Mucosa of rectum (tissue), 2 donors: ENCODE measurements at regions not wholly inside any gene's neighbourhood (a gene's known extent, or its start where the extent isn't known, plus 50 kb on each side); places are given as distances from the start of the nearest gene placed in this dataset.

Source experiments
- H3K27ac ChIP-seq, 2 donors: one replicate each; pipeline ENCODE4 v1.7.0; 2013; ENCODE audit warnings: inconsistent platforms in 2 of 2, low read depth in 2 of 2, low read length in 2 of 2
- H3K27me3 ChIP-seq, 2 donors: one replicate each; pipeline ENCODE4 v1.7.0; 2013; ENCODE audit warnings: low read length in 2 of 2; ENCODE audit not compliant: control insufficient read depth in 2 of 2, insufficient read depth in 2 of 2
- H3K36me3 ChIP-seq, 2 donors: one replicate each; pipeline ENCODE4 v1.7.0; 2013; ENCODE audit warnings: low read length in 2 of 2; ENCODE audit not compliant: control insufficient read depth in 2 of 2, insufficient read depth in 2 of 2
- H3K4me1 ChIP-seq, 2 donors: one replicate each; pipeline ENCODE4 v1.7.0; 2013; ENCODE audit warnings: low read length in 2 of 2, mild to moderate bottlenecking in 1 of 2; ENCODE audit not compliant: control insufficient read depth in 2 of 2, insufficient read depth in 2 of 2
- H3K4me3 ChIP-seq, 2 donors: one replicate each; pipeline ENCODE4 v1.7.0; 2013; ENCODE audit warnings: low read length in 2 of 2
- H3K9ac ChIP-seq, 2 donors: one replicate each; pipeline ENCODE4 v1.7.0; 2013; ENCODE audit warnings: low read length in 2 of 2, low read depth in 1 of 2, mild to moderate bottlenecking in 1 of 2
- H3K9me3 ChIP-seq, 2 donors: one replicate each; pipeline ENCODE4 v1.7.0; 2013; ENCODE audit warnings: low read length in 2 of 2; ENCODE audit not compliant: control insufficient read depth in 2 of 2
- donor health status: healthy.
- donor health status: Normal muscosa, but diverticular disease.

GRCh38 chr2:114063346-114063745, 173.5 kb downstream of the ACTR3 start:
- Histone ChIP-seq H3K4me1 (no peaks in the 10 kb centered on the region), H3K9me3 (no peaks in the 10 kb centered on the region), H3K36me3 (no peaks in the 10 kb centered on the region), H3K9ac (no peak overlapping the region), H3K27ac (no peak overlapping the region), H3K4me3 (no peak overlapping the region), H3K27me3 (no peaks in the 10 kb centered on the region)

- H3K27ac ChIP-seq = no peak overlapping the region
- H3K36me3 ChIP-seq = no peaks in the 10 kb centered on the region
- H3K4me1 ChIP-seq = no peaks in the 10 kb centered on the region
- H3K27me3 ChIP-seq = no peaks in the 10 kb centered on the region
- H3K4me3 ChIP-seq = no peak overlapping the region
- no peaks in the 10 kb centered on the region for H3K9me3 ChIP-seq
- no peak overlapping the region for H3K9ac ChIP-seq
These were observed 175.8 kb downstream of the ACTR3 start for GRCh38 chr2:114065731-114066130.

GRCh38 chr2:114066186-114066747, 176.4 kb downstream of the ACTR3 start:
- Histone ChIP-seq H3K4me3 (no peak overlapping the region), H3K9ac (no peak overlapping the region), H3K36me3 (no peaks in the 10 kb centered on the region), H3K9me3 (no peaks in the 10 kb centered on the region), H3K4me1 (no peaks in the 10 kb centered on the region), H3K27me3 (no peaks in the 10 kb centered on the region), H3K27ac (no peak overlapping the region)

- H3K27ac ChIP-seq = no peak overlapping the region
- no peak overlapping the region for H3K9ac ChIP-seq
- no peaks in the 10 kb centered on the region for H3K9me3 ChIP-seq
- H3K4me1 ChIP-seq = no peaks in the 10 kb centered on the region
- H3K27me3 ChIP-seq = peaks cover 0 to 2% of the 10 kb centered on the region in 2 donors
- no peak overlapping the region for H3K4me3 ChIP-seq
- H3K36me3 ChIP-seq = no peaks in the 10 kb centered on the region
These were observed 178.5 kb downstream of the ACTR3 start for GRCh38 chr2:114068438-114068837.

GRCh38 chr2:114076961-114077360, 187.1 kb downstream of the ACTR3 start:
- Histone ChIP-seq H3K9ac (no peak overlapping the region), H3K27ac (no peak overlapping the region), H3K27me3 (peaks cover 0 to 2% of the 10 kb centered on the region in 2 donors), H3K9me3 (no peaks in the 10 kb centered on the region), H3K4me1 (no peaks in the 10 kb centered on the region), H3K4me3 (no peak overlapping the region), H3K36me3 (no peaks in the 10 kb centered on the region)

- Histone ChIP-seq H3K9ac (no peak overlapping the region), H3K4me3 (no peak overlapping the region), H3K4me1 (peaks cover 0 to 3% of the 10 kb centered on the region in 2 donors), H3K27ac (no peak overlapping the region), H3K9me3 (no peaks in the 10 kb centered on the region), H3K36me3 (no peaks in the 10 kb centered on the region), H3K27me3 (no peaks in the 10 kb centered on the region)
These were observed 189.6 kb downstream of the ACTR3 start for GRCh38 chr2:114079366-114080004.

- no peak overlapping the region for H3K27ac ChIP-seq
- H3K36me3 ChIP-seq = no peaks in the 10 kb centered on the region
- peaks cover 0 to 3% of the 10 kb centered on the region in 2 donors for H3K4me1 ChIP-seq
- H3K27me3 ChIP-seq = no peaks in the 10 kb centered on the region
- no peak overlapping the region for H3K4me3 ChIP-seq
- H3K9ac ChIP-seq = no peak overlapping the region
- H3K9me3 ChIP-seq = no peaks in the 10 kb centered on the region
These were observed 193.0 kb downstream of the ACTR3 start for GRCh38 chr2:114082731-114083433.

GRCh38 chr2:114083717-114084387, 194.0 kb downstream of the ACTR3 start:
- Histone ChIP-seq H3K9me3 (no peaks in the 10 kb centered on the region), H3K36me3 (no peaks in the 10 kb centered on the region), H3K9ac (no peak overlapping the region), H3K4me1 (peaks cover 0 to 3% of the 10 kb centered on the region in 2 donors), H3K4me3 (no peak overlapping the region), H3K27ac (no peak overlapping the region), H3K27me3 (no peaks in the 10 kb centered on the region)

GRCh38 chr2:114085238-114085637, 195.3 kb downstream of the ACTR3 start:
- Histone ChIP-seq H3K27ac (no peak overlapping the region), H3K9me3 (no peaks in the 10 kb centered on the region), H3K27me3 (no peaks in the 10 kb centered on the region), H3K4me3 (no peak overlapping the region), H3K4me1 (peaks cover 0 to 3% of the 10 kb centered on the region in 2 donors), H3K9ac (no peak overlapping the region), H3K36me3 (no peaks in the 10 kb centered on the region)

- peaks cover 0 to 3% of the 10 kb centered on the region in 2 donors for H3K4me1 ChIP-seq
- no peaks in the 10 kb centered on the region for H3K36me3 ChIP-seq
- no peaks in the 10 kb centered on the region for H3K9me3 ChIP-seq
- no peak overlapping the region for H3K9ac ChIP-seq
- no peak overlapping the region for H3K4me3 ChIP-seq
- H3K27me3 ChIP-seq = no peaks in the 10 kb centered on the region
- no peak overlapping the region for H3K27ac ChIP-seq
These were observed 196.1 kb downstream of the ACTR3 start for GRCh38 chr2:114085992-114086391.
